Colonic mucosa (tissue), 4 donors: ENCODE measurements at regions not wholly inside any gene's neighbourhood (a gene's known extent, or its start where the extent isn't known, plus 50 kb on each side); places are given as distances from the start of the nearest gene placed in this dataset.

Source experiments
- DNase-seq: peaks from one replicate; pipeline ENCODE4 v3.0.0-alpha.2; 2020
- H3K27ac ChIP-seq: fragments of 200-600 bp; one replicate; pipeline ENCODE4 v1.8.0; 2021
- H3K27me3 ChIP-seq: fragments of 200-600 bp; one replicate; pipeline ENCODE4 v1.8.0; 2021
- H3K36me3 ChIP-seq: fragments of 200-600 bp; one replicate; pipeline ENCODE4 v1.8.0; 2021
- H3K4me1 ChIP-seq: fragments of 200-600 bp; one replicate; pipeline ENCODE4 v1.8.0; 2021; ENCODE audit warnings: mild to moderate bottlenecking
- H3K4me3 ChIP-seq: fragments of 200-600 bp; one replicate; pipeline ENCODE4 v1.8.0; 2021
- H3K9ac ChIP-seq, 2 donors: one replicate each; pipeline ENCODE4 v1.7.0; 2013; ENCODE audit warnings: control low read depth in 2 of 2, low read depth in 2 of 2, low read length in 2 of 2
- H3K9me3 ChIP-seq: fragments of 200-600 bp; one replicate; pipeline ENCODE4 v1.8.0; 2021
- intact Hi-C: fragments of 100-400 bp; cut with DNase I; formaldehyde crosslinking; loops from one replicate; pipeline ENCODE4 v1.14.1; 2022
- TF ChIP-seq, protein P1 (sequence below): fragments of 200-600 bp; IDR thresholded peaks from one replicate; pipeline ENCODE4 v1.8.0; 2022; ENCODE audit warnings: antibody characterized with exemption, mild to moderate bottlenecking
- donor health status: healthy.
- donor health status: DM: no; HTN: no; CAD: no.
- donor health status: DM: no; HTN: no; CAD: no.

DNA sequence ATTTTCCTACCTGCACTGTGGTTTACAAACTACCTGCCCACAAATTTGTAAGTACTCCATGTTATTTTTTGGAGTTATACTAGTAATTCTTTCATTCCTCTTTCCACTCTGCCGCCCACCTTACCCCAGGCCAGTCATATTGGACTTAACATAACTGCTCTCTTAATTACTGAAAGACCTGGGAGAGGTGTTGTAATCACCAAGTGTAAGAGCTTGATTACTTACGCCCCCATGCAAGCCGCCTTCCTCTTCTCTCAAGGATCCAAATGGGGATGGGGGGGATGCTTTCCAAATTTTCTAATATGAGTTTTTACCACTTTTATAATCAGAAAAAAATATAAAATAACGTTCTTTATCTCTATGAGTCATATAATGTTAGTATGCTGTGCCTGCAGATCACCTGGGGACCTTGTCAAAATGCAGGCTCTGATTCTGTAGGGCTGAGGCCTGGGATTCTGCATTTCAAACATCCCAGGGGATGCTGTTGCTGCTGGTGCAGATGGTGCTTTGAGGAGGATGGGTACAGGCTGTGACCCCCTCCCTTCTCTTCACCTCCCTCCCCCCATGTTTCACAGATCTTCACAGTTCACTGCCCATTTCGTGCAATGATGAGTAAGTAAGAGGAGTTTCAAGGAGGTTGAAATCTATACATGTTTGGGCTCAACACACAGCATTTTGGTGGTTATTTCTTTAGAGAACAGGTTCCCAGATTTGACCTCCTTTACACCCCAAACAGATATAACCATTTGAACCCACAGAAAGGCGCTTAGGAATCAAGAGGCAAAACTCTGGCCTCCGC is 87.3 kb downstream of the SEC61B start:
- Histone ChIP-seq H3K27me3 (no peaks in the 10 kb centered on the region), H3K9ac (no peak overlapping the region), H3K36me3 (no peaks in the 10 kb centered on the region), H3K9me3 (no peaks in the 10 kb centered on the region), H3K4me1 (no peaks in the 10 kb centered on the region), H3K4me3 (no peak overlapping the region), H3K27ac (no peak overlapping the region)
- intact Hi-C loops: no loop called here
- TF ChIP-seq, protein P1, sequence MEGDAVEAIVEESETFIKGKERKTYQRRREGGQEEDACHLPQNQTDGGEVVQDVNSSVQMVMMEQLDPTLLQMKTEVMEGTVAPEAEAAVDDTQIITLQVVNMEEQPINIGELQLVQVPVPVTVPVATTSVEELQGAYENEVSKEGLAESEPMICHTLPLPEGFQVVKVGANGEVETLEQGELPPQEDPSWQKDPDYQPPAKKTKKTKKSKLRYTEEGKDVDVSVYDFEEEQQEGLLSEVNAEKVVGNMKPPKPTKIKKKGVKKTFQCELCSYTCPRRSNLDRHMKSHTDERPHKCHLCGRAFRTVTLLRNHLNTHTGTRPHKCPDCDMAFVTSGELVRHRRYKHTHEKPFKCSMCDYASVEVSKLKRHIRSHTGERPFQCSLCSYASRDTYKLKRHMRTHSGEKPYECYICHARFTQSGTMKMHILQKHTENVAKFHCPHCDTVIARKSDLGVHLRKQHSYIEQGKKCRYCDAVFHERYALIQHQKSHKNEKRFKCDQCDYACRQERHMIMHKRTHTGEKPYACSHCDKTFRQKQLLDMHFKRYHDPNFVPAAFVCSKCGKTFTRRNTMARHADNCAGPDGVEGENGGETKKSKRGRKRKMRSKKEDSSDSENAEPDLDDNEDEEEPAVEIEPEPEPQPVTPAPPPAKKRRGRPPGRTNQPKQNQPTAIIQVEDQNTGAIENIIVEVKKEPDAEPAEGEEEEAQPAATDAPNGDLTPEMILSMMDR: no peak
- no peak for DNase-seq

DNA sequence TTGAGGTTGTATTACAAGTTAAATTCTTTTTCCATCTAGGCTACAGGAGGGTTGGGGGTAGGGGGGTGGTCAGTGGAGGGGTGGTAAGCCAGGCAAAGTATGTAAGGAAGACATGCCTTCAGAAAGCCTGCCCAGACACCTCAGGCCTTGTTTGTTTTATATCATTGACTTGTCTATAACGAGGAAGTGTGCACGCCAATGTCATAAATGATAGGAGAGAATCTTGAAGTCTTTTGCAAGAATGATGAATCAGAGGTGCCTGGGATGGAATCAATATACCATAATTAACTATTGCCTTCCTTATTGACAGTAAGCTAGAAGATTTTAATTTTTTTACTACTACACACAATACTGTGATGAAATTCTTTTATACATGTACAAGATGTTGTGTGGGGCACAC is 90.7 kb downstream of the SEC61B start:
- intact Hi-C loops: no loop called here
- Histone ChIP-seq H3K9me3 (no peaks in the 10 kb centered on the region), H3K36me3 (no peaks in the 10 kb centered on the region), H3K9ac (no peak overlapping the region), H3K27me3 (no peaks in the 10 kb centered on the region), H3K27ac (no peak overlapping the region), H3K4me1 (no peaks in the 10 kb centered on the region), H3K4me3 (no peak overlapping the region)
- DNase-seq: no peak
- TF ChIP-seq, protein P1: no peak

DNA sequence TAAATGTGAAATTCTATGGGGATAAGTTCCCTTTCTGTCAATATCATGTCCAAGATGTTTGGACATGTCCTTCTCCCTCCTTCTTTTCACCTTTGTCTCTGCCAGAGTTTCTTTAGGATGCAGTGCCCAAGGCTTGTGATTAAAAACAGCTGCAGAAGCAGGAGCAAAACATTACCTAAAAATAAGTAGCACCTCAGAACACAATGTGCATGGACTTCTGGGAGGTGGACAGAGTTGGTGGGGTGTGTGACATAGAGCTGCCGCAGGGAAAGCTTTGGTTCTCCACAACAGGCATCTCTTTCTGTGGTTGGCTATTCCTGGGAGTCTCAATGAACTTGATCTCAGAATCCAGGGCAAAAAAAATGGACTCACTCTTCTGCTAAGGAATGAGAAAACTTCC is 97.0 kb downstream of the SEC61B start:
- Histone ChIP-seq H3K4me1 (no peaks in the 10 kb centered on the region), H3K9me3 (no peaks in the 10 kb centered on the region), H3K9ac (no peak overlapping the region), H3K36me3 (no peaks in the 10 kb centered on the region), H3K4me3 (no peak overlapping the region), H3K27ac (no peak overlapping the region), H3K27me3 (no peaks in the 10 kb centered on the region)
- DNase-seq: no peak
- intact Hi-C loops: no loop called here
- TF ChIP-seq, protein P1: no peak

DNA sequence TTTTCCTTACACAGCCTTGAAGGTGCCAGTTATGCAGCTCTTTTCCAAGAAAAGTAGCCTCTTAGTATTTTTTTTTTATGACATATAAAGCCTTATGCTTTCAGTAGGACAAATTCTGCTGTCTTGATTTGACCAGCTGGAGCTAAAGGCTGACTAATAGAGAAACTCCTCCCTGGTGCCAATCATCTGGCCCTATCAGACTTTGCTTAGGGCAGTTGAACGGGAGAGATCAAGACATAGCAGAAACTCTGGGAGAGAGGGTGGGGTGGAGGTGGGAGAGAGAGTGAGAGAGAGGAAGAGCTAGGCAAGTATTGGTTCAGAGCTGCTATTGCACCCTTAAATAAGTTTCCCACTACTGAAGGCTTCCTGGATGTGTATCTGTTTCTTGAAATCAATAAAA is 100.2 kb downstream of the SEC61B start:
- H3K4me3 ChIP-seq: no peak overlapping the region
- intact Hi-C loops: no loop called here

DNA sequence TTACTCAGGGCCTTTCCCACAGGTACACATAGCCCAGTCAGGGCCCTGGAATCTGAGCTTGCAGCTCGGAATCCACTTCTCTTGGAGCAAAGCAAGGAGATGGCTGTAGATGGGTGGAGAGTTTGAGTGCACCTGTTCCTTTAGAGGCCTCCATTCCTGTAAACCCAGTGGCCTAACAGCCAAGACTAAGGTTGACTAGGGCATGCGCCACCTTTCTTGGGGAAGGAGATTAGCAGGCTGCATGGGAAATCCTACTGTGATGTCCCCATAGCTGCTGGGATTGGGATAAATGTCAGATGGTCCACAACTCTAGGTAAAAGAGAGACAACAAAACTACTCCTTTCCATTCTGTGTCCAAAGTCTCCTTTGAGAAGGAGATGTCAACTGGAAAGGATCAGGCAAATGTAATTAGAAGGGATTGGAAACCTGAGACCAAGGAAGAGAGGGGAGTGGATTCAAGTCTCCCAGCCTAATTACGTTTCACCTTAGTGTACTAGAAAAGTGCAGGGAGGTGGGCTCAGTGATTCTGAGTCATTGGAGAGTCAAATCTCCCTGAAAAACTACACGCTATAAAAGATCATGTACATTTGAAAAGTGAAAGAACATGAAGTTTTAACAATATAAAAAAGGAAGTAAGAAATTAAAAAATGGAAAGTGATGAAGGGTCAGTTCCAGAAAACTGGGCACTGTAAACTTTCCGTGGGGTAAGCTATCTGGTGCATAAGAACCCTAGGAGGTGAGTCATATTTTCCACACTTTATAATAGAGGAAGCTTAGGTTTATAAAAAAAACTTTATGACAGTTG is 104.2 kb downstream of the SEC61B start:
- DNase-seq: no peak
- Histone ChIP-seq H3K36me3 (no peaks in the 10 kb centered on the region), H3K9me3 (no peaks in the 10 kb centered on the region), H3K27ac (no peak overlapping the region), H3K9ac (no peak overlapping the region), H3K4me3 (no peak overlapping the region), H3K4me1 (no peaks in the 10 kb centered on the region), H3K27me3 (no peaks in the 10 kb centered on the region)
- TF ChIP-seq, protein P1: no peak
- intact Hi-C loops: no loop called here

More for the DNA sequence above, 100.2 kb downstream of the SEC61B start:
- Histone ChIP-seq H3K27me3 (no peaks in the 10 kb centered on the region), H3K9me3 (no peaks in the 10 kb centered on the region), H3K9ac (no peak overlapping the region), H3K4me1 (no peaks in the 10 kb centered on the region), H3K36me3 (no peaks in the 10 kb centered on the region), H3K27ac (no peak overlapping the region)
- TF ChIP-seq, protein P1: no peak
- DNase-seq: no peak
